ENCODE measurements at regions not wholly inside any gene's neighbourhood (a gene's known extent, or its start where the extent isn't known, plus 50 kb on each side); places are given as distances from the start of the nearest gene placed in this dataset.

GRCh38 chr15:79166311-79166955, 75.9 kb upstream of the RASGRF1 start:
- H3K9me3 Mint-ChIP-seq: peaks cover 0 to 2% of the 10 kb centered on the region in 2 experiments; a peak in 1 of 5 replicates
- no peak overlapping the region for H3K4ac ChIP-seq (ENCODE audit: low read depth, low read length)

More at GRCh38 chr15:79166311-79166955, 75.9 kb upstream of the RASGRF1 start:
- Histone ChIP-seq H3K27me3 (ENCODE audit: insufficient read depth, low read length) (no peaks in the 10 kb centered on the region), H4K5ac (ENCODE audit: insufficient read length, low read depth, low read length) (no peak overlapping the region), H2BK12ac (ENCODE audit: insufficient read length, low read depth, low read length) (no peak overlapping the region), H3K14ac (ENCODE audit: insufficient read depth, low read length) (no peak overlapping the region), H3K9ac (ENCODE audit: extremely low read depth, insufficient read length, low read length) (no peak overlapping the region), H3K23me2 (ENCODE audit: insufficient read length, low read depth, low read length, poor library complexity, severe bottlenecking) (no peaks in the 10 kb centered on the region), H2BK20ac (ENCODE audit: low read depth, low read length, poor library complexity, severe bottlenecking) (no peak overlapping the region), H4K20me1 (ENCODE audit: control insufficient read depth, insufficient read depth, insufficient read length) (no peaks in the 10 kb centered on the region), H2BK5ac (ENCODE audit: insufficient read length, low read length) (no peak overlapping the region), H3K56ac (ENCODE audit: insufficient read length, low read depth, low read length) (no peak overlapping the region), H3K27ac (ENCODE audit: insufficient read length, low read depth, low read length) (no peak overlapping the region), H3K18ac (ENCODE audit: insufficient read length, low read depth, low read length) (no peak overlapping the region), H3K4me2 (ENCODE audit: insufficient read depth, insufficient read length, low read length) (no peak overlapping the region), H2AFZ (ENCODE audit: low read length) (no peak overlapping the region), H3K79me2 (ENCODE audit: insufficient read depth, low read length) (no peaks in the 10 kb centered on the region), H2AK5ac (ENCODE audit: insufficient read length, low read length) (no peak overlapping the region), H3K9me3 (ENCODE audit: control insufficient read depth, low read depth, low read length) (no peaks in the 10 kb centered on the region), H4K8ac (replicated peaks; ENCODE audit: insufficient read length, low read depth, low read length) (no peak overlapping the region), H2BK15ac (ENCODE audit: low read depth, low read length) (no peak overlapping the region), H4K91ac (ENCODE audit: insufficient read length, low read depth, low read length) (no peak overlapping the region), H3K79me1 (ENCODE audit: insufficient read depth, low read depth, low read length, poor library complexity, severe bottlenecking) (no peaks in the 10 kb centered on the region), H3K4me1 (ENCODE audit: insufficient read depth, low read length) (0 out of 2 replicates have a peak, but pooled peaks cover 2% of the 10 kb centered on the region), H2BK120ac (ENCODE audit: low read depth, low read length, poor library complexity, severe bottlenecking) (no peak overlapping the region), H3K23ac (ENCODE audit: insufficient read length, low read depth, low read length) (no peak overlapping the region), H3T11ph (ENCODE audit: low read length) (no peak overlapping the region)
- no CpG with 5 or more reads among the region's 5 CpGs for WGBS (ENCODE audit: extremely low coverage, insufficient read length, low lambda C conversion rate)
- peaks cover 4% of the 10 kb centered on the region for H3K27me3 Mint-ChIP-seq (ENCODE audit: low read depth)
- no peak for TF ChIP-seq CTCF (conservative IDR thresholded peaks at IDR 0.05)
- H3K4me1 Mint-ChIP-seq: peaks cover 14 to 17% of the 10 kb centered on the region in 2 experiments
- H3K36me3 Mint-ChIP-seq (ENCODE audit: insufficient read depth in 1 of 3, low read depth in 3 of 3): no peaks in the 10 kb centered on the region
- no peak for DNase-seq
- no peak overlapping the region for H3K27ac Mint-ChIP-seq
- no peak overlapping the region for H3K4me3 Mint-ChIP-seq
